Small intestine (tissue), 7 donors: ENCODE measurements at regions not wholly inside any gene's neighbourhood (a gene's known extent, or its start where the extent isn't known, plus 50 kb on each side); places are given as distances from the start of the nearest gene placed in this dataset.

Source experiments
- DNase-seq, 2 donors: peaks; one replicate each; pipeline versions ENCODE4 v3.0.0 to v3.0.0-alpha.2; 2013
- FAIRE-seq: peaks from 2 replicates; lab custom pipeline; 2012; peaks lifted over from hg19 to GRCh38; lab: Jason Lieb, UNC
- H3K27ac ChIP-seq, 3 donors: one replicate each; pipeline ENCODE4 v1.5.1; 2013; ENCODE audit warnings: low read length in 2 of 3, mild to moderate bottlenecking in 2 of 3, control low read depth in 1 of 3, inconsistent platforms in 1 of 3, low read depth in 1 of 3, moderate library complexity in 1 of 3
- H3K27me3 ChIP-seq, 3 donors: one replicate each; pipeline ENCODE4 v1.6.1; 2013; ENCODE audit warnings: low read length in 3 of 3, inconsistent platforms in 1 of 3; ENCODE audit not compliant: control insufficient read depth in 3 of 3, insufficient read depth in 3 of 3
- H3K36me3 ChIP-seq, 3 donors: one replicate each; pipeline ENCODE4 v1.6.1; 2013; ENCODE audit warnings: low read length in 3 of 3, inconsistent platforms in 1 of 3, low read depth in 1 of 3, mild to moderate bottlenecking in 1 of 3, moderate library complexity in 1 of 3; ENCODE audit not compliant: control insufficient read depth in 3 of 3, insufficient read depth in 2 of 3
- H3K4me1 ChIP-seq, 3 donors: one replicate each; pipeline ENCODE4 v1.6.1; 2013; ENCODE audit warnings: low read length in 2 of 3, inconsistent platforms in 1 of 3, low read depth in 1 of 3, mild to moderate bottlenecking in 1 of 3, moderate library complexity in 1 of 3; ENCODE audit not compliant: control insufficient read depth in 3 of 3, insufficient read depth in 2 of 3
- H3K4me3 ChIP-seq, 3 donors: one replicate each; pipeline ENCODE4 v1.5.1; 2013; ENCODE audit warnings: low read length in 3 of 3, control low read depth in 1 of 3, inconsistent platforms in 1 of 3, low read depth in 1 of 3, mild to moderate bottlenecking in 1 of 3, moderate library complexity in 1 of 3
- H3K9me3 ChIP-seq, 2 donors: one replicate each; pipeline ENCODE4 v1.6.1; 2013; ENCODE audit warnings: low read depth in 1 of 2, low read length in 1 of 2; ENCODE audit not compliant: control insufficient read depth in 2 of 2, insufficient read depth in 1 of 2
- WGBS, 3 donors: extraction: QIAGEN DNeasy Blood & Tissue Kit; methylation state at CpG; one replicate each; pipeline ENCODE4 v1.1.7; 2013; 5-methylcytosine and 5-hydroxymethylcytosine counted together
- donor health status: healthy with polysubstance abuse.
- donor health status: control.
- donor health status: control.
- donor health status: Bipolar disorder and iron deficiency.
- donor health status: healthy.

DNA sequence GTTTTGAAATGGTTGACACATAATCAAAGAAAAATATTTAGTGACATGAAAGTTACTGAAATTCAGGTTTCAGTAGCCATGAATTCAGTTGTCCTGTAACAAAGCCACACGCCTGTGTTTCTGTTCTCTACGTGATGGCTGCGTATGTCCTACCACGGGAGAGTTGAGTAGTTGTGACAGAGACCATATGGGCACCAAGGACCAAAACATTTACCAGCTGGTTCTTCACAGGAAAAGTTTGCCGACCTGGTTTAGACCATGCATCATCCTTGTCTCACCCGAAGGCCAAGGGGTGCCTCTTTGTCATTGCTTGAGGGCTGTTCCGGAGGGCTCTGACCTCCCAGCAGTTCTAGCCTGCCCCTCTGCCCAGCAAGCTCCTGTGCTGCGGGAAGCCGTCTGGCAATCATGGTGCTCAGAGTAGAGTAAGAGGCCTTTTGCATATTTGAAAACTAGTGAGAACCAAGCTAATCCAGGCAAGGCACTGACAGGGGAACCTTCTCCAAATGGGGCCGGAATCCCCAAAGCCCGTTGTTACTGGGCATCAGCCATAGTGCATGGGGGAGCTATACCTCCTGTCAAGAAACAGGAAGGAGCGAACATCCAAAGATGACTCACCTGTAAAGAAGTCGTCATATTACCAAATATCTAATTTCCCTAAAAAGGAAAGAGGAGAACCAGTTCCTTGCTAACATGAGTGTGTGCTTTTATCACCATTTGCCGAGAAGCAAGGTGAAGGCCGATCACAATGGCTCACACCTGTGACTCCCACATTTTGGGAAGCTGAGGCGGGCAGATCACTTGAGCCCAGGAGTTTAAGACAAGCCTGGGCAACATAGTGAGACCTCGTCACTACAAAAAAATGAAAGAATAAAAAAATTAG is 92.6 kb upstream of the RAB12 start:
- H3K36me3 ChIP-seq = no peaks in the 10 kb centered on the region
- peaks cover 0 to 5% of the 10 kb centered on the region in 2 donors for H3K9me3 ChIP-seq
- no peak overlapping the region for H3K4me3 ChIP-seq
- H3K4me1 ChIP-seq = no peaks in the 10 kb centered on the region
- DNase-seq (no peak), FAIRE-seq (no peak)
- H3K27me3 ChIP-seq = peaks cover 0 to 1% (median 0%) of the 10 kb centered on the region in 3 donors
- WGBS, 3 donors = 79 to 83% (median 82%) methylated on average over 17 of the region's 17 CpGs
- H3K27ac ChIP-seq = no peak overlapping the region

DNA sequence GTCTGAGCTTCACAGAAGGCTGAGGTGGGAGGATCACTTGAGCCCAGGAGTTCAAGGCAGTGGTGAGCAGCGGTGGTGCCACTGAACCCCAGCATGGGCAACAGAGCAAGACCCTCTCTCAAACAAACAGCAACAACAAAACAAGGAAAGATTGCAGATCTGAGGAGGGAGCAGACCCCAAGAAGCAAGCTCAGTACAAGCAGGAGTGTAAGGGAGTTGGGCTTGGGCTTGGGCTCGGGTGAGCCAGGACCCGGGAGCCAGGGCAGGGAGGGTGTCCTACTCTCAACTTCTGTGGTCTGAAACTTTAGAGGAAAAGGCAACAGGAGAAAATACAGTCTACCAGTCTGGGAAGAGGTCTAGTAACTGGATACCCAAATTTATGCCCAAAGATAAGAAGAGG is 92.0 kb upstream of the RAB12 start:
- FAIRE-seq = no peak
- Histone ChIP-seq H3K27ac (no peak overlapping the region), H3K4me1 (no peaks in the 10 kb centered on the region), H3K27me3 (peaks cover 0 to 1% (median 0%) of the 10 kb centered on the region in 3 donors), H3K9me3 (peaks cover 0 to 5% of the 10 kb centered on the region in 2 donors), H3K36me3 (no peaks in the 10 kb centered on the region), H3K4me3 (no peak overlapping the region)
- no peak for DNase-seq
- WGBS, 3 donors = 84 to 90% (median 84%) methylated on average over 3 of the region's 3 CpGs

DNA sequence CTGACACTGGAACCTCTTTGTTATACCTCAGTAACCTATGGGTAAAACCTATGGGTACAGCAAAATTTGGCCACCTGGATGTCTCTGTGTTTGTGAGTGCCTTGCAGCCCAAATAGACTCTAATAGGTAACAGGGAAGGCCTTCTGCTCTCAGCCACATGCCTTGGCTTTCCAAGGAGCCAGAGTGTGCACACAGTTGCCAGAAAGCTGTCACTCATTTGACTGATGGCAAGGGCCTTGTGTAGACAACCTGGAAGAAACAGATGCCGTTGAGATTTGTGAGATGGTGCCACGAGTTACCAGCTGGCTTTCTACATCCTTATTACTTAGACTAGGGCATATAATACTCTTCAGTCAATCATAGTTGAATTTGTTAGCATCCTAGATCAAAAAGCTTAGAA is 90.1 kb upstream of the RAB12 start:
- Histone ChIP-seq H3K9me3 (peaks cover 0 to 7% of the 10 kb centered on the region in 2 donors), H3K27ac (no peak overlapping the region), H3K27me3 (peaks cover 0 to 1% (median 0%) of the 10 kb centered on the region in 3 donors), H3K36me3 (no peaks in the 10 kb centered on the region), H3K4me3 (no peak overlapping the region), H3K4me1 (no peaks in the 10 kb centered on the region)
- DNase-seq (no peak), FAIRE-seq (no peak)
- WGBS, 3 donors = 11 to 39% (median 25%) methylated on average over 2 of the region's 2 CpGs

DNA sequence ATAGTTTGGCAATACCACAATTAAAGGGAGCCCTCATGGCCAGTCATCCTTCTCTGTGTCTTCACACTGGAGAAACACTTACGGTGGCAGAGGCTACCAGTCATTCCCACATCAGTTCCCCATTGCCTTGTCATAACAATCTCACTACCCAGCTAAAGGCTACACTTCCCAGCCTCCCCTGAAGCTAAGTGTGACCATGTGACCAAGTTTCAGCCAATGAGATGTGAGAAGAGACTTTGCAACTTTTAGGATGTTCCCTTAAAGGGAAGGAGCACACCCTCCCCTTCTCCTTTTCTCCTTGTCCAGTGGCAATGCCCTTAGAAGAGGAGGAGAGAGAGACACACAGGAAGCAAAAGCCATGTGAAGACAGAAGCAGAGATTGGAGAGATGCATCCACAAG is 89.0 kb upstream of the RAB12 start:
- peaks cover 0 to 7% of the 10 kb centered on the region in 2 donors for H3K9me3 ChIP-seq
- no peaks in the 10 kb centered on the region for H3K4me1 ChIP-seq
- H3K4me3 ChIP-seq = no peak overlapping the region
- DNase-seq (no peak), FAIRE-seq (no peak)
- peaks cover 0 to 1% (median 0%) of the 10 kb centered on the region in 3 donors for H3K27me3 ChIP-seq
- 91 to 93% (median 92%) methylated on average over 1 of the region's 1 CpG for WGBS, 3 donors
- no peak overlapping the region for H3K27ac ChIP-seq
- H3K36me3 ChIP-seq = no peaks in the 10 kb centered on the region

DNA sequence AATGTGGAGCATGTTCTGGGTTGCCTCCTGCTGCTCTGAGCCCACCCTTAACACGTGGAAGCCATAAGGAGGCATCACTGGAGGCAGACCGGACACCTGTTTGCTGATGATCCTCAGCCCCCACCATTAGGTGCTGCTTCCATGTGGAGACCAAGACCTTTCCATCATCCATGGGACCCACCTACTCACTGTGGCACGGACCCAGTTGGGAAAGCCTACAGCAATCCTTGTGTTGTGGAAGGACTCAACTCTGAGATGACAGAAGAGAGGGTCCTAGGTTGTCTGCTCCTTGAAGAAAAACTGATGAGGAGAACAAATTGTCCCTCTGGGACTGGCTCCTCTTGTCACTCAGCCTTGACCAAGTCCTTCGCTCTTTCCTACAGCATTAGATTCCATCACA is 86.5 kb upstream of the RAB12 start:
- Histone ChIP-seq H3K4me1 (no peaks in the 10 kb centered on the region), H3K4me3 (no peak overlapping the region), H3K9me3 (peaks cover 0 to 7% of the 10 kb centered on the region in 2 donors), H3K36me3 (no peaks in the 10 kb centered on the region), H3K27ac (no peak overlapping the region), H3K27me3 (peaks cover 0 to 1% (median 0%) of the 10 kb centered on the region in 3 donors)
- no peak for DNase-seq
- 68 to 78% (median 76%) methylated on average over 4 of the region's 4 CpGs for WGBS, 3 donors
- FAIRE-seq = no peak

DNA sequence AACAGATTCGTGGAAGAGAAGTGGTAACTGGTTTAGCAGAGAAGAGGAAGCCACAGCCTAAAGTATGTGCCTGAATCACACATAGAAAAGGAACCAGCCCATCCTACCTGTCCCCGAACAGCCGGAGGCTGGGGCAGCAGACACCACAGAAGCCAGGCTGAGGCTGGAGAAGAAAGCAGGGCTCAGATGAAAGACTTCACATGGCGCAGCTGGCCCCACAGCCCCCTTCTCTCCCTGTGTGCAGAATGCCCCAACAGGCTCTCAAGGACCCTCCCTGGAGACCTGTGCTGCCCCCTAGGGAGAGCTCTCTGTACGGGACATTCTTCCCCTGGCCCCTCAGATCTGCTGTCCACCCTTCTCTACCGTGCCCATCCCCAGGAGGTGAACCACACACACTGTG is 83.5 kb upstream of the RAB12 start:
- no peak overlapping the region for H3K27ac ChIP-seq
- H3K9me3 ChIP-seq = peaks cover 0 to 6% of the 10 kb centered on the region in 2 donors
- no peaks in the 10 kb centered on the region for H3K36me3 ChIP-seq
- no peaks in the 10 kb centered on the region for H3K27me3 ChIP-seq
- DNase-seq (no peak), FAIRE-seq (no peak)
- no peak overlapping the region for H3K4me3 ChIP-seq
- no peaks in the 10 kb centered on the region for H3K4me1 ChIP-seq
- WGBS, 3 donors = 39 to 58% (median 56%) methylated on average over 6 of the region's 6 CpGs

DNA sequence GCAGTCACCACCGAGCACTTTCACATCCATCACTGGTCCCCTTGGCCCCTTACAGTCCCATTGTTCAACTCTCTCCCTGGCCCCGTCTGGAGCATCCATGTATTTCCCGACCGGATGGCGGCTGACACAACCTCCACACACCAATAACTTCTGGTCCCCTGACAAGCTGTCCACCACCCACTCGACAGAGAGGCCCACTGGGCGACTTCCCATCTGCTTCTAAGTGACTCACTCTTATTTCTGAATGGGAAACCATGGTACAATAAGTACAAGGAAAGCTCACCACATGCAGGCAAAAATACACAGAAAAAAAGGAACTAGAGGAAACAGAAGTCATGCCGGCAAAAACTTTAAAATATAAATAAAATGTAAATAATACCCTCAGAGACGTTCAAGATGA is 82.9 kb upstream of the RAB12 start:
- no peak for FAIRE-seq
- 58 to 67% (median 58%) methylated on average over 9 of the region's 9 CpGs for WGBS, 3 donors
- H3K9me3 ChIP-seq = peaks cover 0 to 6% of the 10 kb centered on the region in 2 donors

DNA sequence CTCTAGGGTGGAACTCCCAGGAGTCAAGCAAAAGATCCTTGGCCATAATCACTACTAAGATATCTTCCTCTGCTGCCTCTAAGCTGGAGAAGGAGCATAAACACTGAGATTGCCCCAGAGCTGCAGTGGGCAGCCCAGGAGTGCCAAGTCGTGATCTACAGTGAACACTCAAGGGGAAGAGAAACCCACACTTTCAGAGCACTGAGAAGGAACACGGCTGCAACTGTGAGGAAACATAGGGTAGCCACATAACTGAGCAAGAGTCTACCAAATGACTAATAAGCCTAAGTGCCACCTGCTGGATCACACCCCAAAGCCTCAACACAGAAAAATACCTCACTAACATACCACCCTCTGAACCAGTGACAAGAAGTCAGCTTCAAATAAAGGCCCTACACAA is 79.6 kb upstream of the RAB12 start:
- H3K27ac ChIP-seq = no peak overlapping the region
- H3K4me1 ChIP-seq = no peaks in the 10 kb centered on the region
- FAIRE-seq (no peak), DNase-seq (no peak)
- no peaks in the 10 kb centered on the region for H3K27me3 ChIP-seq
- H3K4me3 ChIP-seq = no peak overlapping the region
- no peaks in the 10 kb centered on the region for H3K36me3 ChIP-seq
- WGBS, 3 donors = 72 to 80% (median 77%) methylated on average over 2 of the region's 2 CpGs
- H3K9me3 ChIP-seq = peaks cover 0 to 4% of the 10 kb centered on the region in 2 donors

More for the DNA sequence above, 82.9 kb upstream of the RAB12 start:
- Histone ChIP-seq H3K27me3 (no peaks in the 10 kb centered on the region), H3K27ac (no peak overlapping the region), H3K36me3 (no peaks in the 10 kb centered on the region), H3K4me3 (no peak overlapping the region), H3K4me1 (no peaks in the 10 kb centered on the region)
- no peak for DNase-seq
